ENCODE measurements at regions not wholly inside any gene's neighbourhood (a gene's known extent, or its start where the extent isn't known, plus 50 kb on each side); places are given as distances from the start of the nearest gene placed in this dataset.

DNA sequence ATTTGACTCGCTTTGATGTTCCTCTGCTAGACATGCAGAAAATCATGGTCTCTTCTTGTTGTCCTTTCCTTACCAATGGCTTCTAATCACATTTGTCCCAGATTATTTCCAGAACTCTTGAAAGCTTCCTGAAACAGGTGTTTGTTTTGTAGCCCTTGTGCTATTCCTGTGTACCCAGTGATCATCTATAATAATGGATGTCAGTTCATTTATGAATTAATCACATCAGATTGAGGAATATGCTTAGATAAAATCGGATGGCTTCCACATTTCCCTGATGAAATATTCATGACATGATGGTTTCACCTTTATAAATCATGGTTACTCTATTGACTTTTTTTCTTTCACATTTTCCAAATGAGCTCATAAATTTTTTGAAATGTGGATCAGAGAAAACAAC, 359.0 kb upstream of the DMAC1 start:
- Histone ChIP-seq H3K79me2 (ENCODE audit: insufficient read depth, low read length) (no peaks in the 10 kb centered on the region), H3K4me1 (ENCODE audit: control insufficient read depth in 1 of 2, insufficient read depth in 2 of 2, low read length in 2 of 2) (no peaks in the 10 kb centered on the region), H3K9ac (ENCODE audit: insufficient read depth, low read length, poor library complexity, severe bottlenecking) (no peak overlapping the region), H3K4me3 (replicated peaks in 1 of 3; ENCODE audit: low read depth in 2 of 3, low read length in 3 of 3) (no peak overlapping the region), H3K36me3 (replicated peaks in 1 of 2; ENCODE audit: control insufficient read depth in 1 of 2, insufficient read depth in 2 of 2, low read length in 2 of 2) (no peaks in the 10 kb centered on the region), H3K4me2 (replicated peaks; ENCODE audit: extremely low read depth, low read length, poor library complexity, severe bottlenecking) (no peak overlapping the region), H2AFZ (ENCODE audit: insufficient read depth, low read depth, low read length, poor library complexity, severe bottlenecking) (no peak overlapping the region), H3K9me3 (replicated peaks in 1 of 2; ENCODE audit: control insufficient read depth in 1 of 2, insufficient read depth in 1 of 2, low read length in 2 of 2) (no peaks in the 10 kb centered on the region), H3K27me3 (ENCODE audit: control insufficient read depth in 2 of 2, insufficient read depth in 2 of 2, low read length in 2 of 2) (no peaks in the 10 kb centered on the region), H4K20me1 (ENCODE audit: insufficient read depth, low read length) (no peaks in the 10 kb centered on the region), H3K27ac (ENCODE audit: low read depth in 1 of 2, low read length in 2 of 2) (no peak overlapping the region)
- no peak for DNase-seq
- TF ChIP-seq, protein P1, sequence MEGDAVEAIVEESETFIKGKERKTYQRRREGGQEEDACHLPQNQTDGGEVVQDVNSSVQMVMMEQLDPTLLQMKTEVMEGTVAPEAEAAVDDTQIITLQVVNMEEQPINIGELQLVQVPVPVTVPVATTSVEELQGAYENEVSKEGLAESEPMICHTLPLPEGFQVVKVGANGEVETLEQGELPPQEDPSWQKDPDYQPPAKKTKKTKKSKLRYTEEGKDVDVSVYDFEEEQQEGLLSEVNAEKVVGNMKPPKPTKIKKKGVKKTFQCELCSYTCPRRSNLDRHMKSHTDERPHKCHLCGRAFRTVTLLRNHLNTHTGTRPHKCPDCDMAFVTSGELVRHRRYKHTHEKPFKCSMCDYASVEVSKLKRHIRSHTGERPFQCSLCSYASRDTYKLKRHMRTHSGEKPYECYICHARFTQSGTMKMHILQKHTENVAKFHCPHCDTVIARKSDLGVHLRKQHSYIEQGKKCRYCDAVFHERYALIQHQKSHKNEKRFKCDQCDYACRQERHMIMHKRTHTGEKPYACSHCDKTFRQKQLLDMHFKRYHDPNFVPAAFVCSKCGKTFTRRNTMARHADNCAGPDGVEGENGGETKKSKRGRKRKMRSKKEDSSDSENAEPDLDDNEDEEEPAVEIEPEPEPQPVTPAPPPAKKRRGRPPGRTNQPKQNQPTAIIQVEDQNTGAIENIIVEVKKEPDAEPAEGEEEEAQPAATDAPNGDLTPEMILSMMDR (IDR thresholded peaks at IDR 0.05), result no peak
- no peak overlapping the region for H3K27ac Mint-ChIP-seq
- H3K27me3 Mint-ChIP-seq (ENCODE audit: low read depth in 3 of 3), result peaks cover 0 to 2% (median 0%) of the 10 kb centered on the region in 3 donors
- no peak overlapping the region for H3K4me3 Mint-ChIP-seq
- no peaks in the 10 kb centered on the region for H3K36me3 Mint-ChIP-seq
- 100% methylated on average over 1 of the region's 2 CpGs for WGBS (ENCODE audit: insufficient coverage)
- intact Hi-C loops (cut with micrococcal nuclease), result no loop called here
- H3K9me3 Mint-ChIP-seq, result peaks cover 0 to 8% (median 1%) of the 10 kb centered on the region in 7 donors
- peaks cover 1% of the 10 kb centered on the region for H3K4me1 Mint-ChIP-seq

DNA sequence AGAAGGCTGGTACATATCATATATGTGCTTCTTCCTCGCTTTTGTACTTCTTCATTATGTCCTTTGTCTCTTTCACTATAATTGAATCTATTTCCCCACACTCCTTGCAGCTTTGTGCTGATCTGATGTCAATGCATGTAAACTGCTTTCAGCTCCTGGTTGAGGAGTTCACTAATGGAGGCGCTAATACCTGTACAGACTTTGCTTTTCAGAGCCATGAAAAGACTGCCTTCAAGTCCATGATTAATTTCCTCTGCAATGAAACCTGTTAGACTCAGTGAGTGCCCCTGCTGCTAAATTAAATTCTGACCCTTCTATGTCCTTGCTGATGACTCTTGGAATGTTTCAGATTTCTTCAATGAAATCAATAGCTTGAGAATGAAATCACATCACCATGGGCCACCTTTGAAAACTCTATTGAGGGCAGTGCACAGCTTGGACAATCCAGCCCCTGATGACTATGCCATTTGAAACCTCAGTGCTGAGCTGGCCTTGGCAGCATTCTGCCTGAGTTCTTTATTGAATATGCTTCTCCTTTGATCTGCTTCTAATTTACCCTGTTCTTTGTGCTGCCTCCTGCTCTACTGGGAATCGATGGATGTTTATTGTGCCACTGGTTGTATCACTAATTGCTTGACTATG, 358.2 kb upstream of the DMAC1 start:
- H3K4me3 Mint-ChIP-seq, result no peak overlapping the region
- peaks cover 0 to 6% (median 0%) of the 10 kb centered on the region in 7 donors for H3K9me3 Mint-ChIP-seq
- no peak overlapping the region for H3K9ac ChIP-seq (ENCODE audit: insufficient read depth, low read length, poor library complexity, severe bottlenecking)
- no peak overlapping the region for H3K27ac ChIP-seq (ENCODE audit: low read depth in 1 of 2, low read length in 2 of 2)
- H3K27ac Mint-ChIP-seq, result no peak overlapping the region
- H3K27me3 ChIP-seq (ENCODE audit: control insufficient read depth in 2 of 2, insufficient read depth in 2 of 2, low read length in 2 of 2), result no peaks in the 10 kb centered on the region
- WGBS (ENCODE audit: insufficient coverage), result 100% methylated on average over 1 of the region's 3 CpGs
- peaks cover 1% of the 10 kb centered on the region for H3K4me1 Mint-ChIP-seq
- TF ChIP-seq, protein P1 (IDR thresholded peaks at IDR 0.05), result no peak
- H3K9me3 ChIP-seq (replicated peaks in 1 of 2; ENCODE audit: control insufficient read depth in 1 of 2, insufficient read depth in 1 of 2, low read length in 2 of 2), result no peaks in the 10 kb centered on the region
- H3K79me2 ChIP-seq (ENCODE audit: insufficient read depth, low read length), result no peaks in the 10 kb centered on the region
- H3K4me3 ChIP-seq (replicated peaks in 1 of 3; ENCODE audit: low read depth in 2 of 3, low read length in 3 of 3), result no peak overlapping the region
- intact Hi-C loops (cut with micrococcal nuclease), result no loop called here
- H4K20me1 ChIP-seq (ENCODE audit: insufficient read depth, low read length), result no peaks in the 10 kb centered on the region
- no peak overlapping the region for H2AFZ ChIP-seq (ENCODE audit: insufficient read depth, low read depth, low read length, poor library complexity, severe bottlenecking)
- H3K36me3 Mint-ChIP-seq, result no peaks in the 10 kb centered on the region
- no peak overlapping the region for H3K4me2 ChIP-seq (replicated peaks; ENCODE audit: extremely low read depth, low read length, poor library complexity, severe bottlenecking)
- no peak for DNase-seq
- no peaks in the 10 kb centered on the region for H3K36me3 ChIP-seq (replicated peaks in 1 of 2; ENCODE audit: control insufficient read depth in 1 of 2, insufficient read depth in 2 of 2, low read length in 2 of 2)
- H3K27me3 Mint-ChIP-seq (ENCODE audit: low read depth in 3 of 3), result peaks cover 0 to 2% (median 0%) of the 10 kb centered on the region in 3 donors
- H3K4me1 ChIP-seq (ENCODE audit: control insufficient read depth in 1 of 2, insufficient read depth in 2 of 2, low read length in 2 of 2), result no peaks in the 10 kb centered on the region
